Caco-2 (cell line): ENCODE measurements at regions not wholly inside any gene's neighbourhood (a gene's known extent, or its start where the extent isn't known, plus 50 kb on each side); places are given as distances from the start of the nearest gene placed in this dataset.
A peak's percentile ranks its signal among the peaks of the same experiment; 100 is the strongest.
"Not testable (repeated sequence)": the region's sequence is repeated elsewhere in the genome, so short reads cannot be mapped to it uniquely, and the experiment has no call there.

Experiments
- BruUV-seq: library from RNA; stranded (reverse); fragments of 400-500 nt; replicated peaks from 2 replicates; lab custom pipeline; 2021; lab: Mats Ljungman, UMichigan
- CTCF ChIA-PET: fragments of 300-600 bp; sonication (Branson Sonifier 250); formaldehyde crosslinking; loops from one replicate; lab custom pipeline; 2022; ENCODE audit warnings: antibody characterized with exemption; lab: Charles Lee
- POLR2A ChIA-PET: fragments of 300-600 bp; sonication (Branson Sonifier 250); formaldehyde crosslinking; loops from one replicate; lab custom pipeline; 2022; ENCODE audit warnings: antibody characterized with exemption; lab: Charles Lee
- DNase-seq, 2 experiments: peaks; one replicate each; pipeline versions ENCODE4 v3.0.0 to v3.0.0-alpha.2; 2020 to 2022
- H3K27me3 ChIP-seq: replicated peaks from 2 replicates; pipeline ENCODE4 v1.6.0; 2011; ENCODE audit warnings: low read length; ENCODE audit not compliant: control insufficient read depth, insufficient read depth
- H3K36me3 ChIP-seq: 2 replicates; pipeline ENCODE4 v1.5.1; 2011; ENCODE audit warnings: low read length; ENCODE audit not compliant: control insufficient read depth, insufficient read depth
- H3K4me1 ChIP-seq: fragments of 250-450 bp; sonication (Bioruptor Pico); 2 replicates; pipeline ENCODE4 v1.5.1; 2020; ENCODE audit warnings: mild to moderate bottlenecking
- H3K4me3 ChIP-seq: 2 replicates; pipeline ENCODE4 v1.5.1; 2011; ENCODE audit warnings: low read depth, mild to moderate bottlenecking, control low read depth, low read length
- H3K9me3 ChIP-seq: fragments of 250-450 bp; sonication (Bioruptor Pico); 2 replicates; pipeline ENCODE4 v1.5.1; 2020; ENCODE audit warnings: mild to moderate bottlenecking, moderate library complexity
- H3K27ac Mint-ChIP-seq: one replicate; pipeline ENCODE4 v1.8.0; 2022; ENCODE audit warnings: mixed read lengths; ENCODE audit not compliant: unreplicated experiment
- H3K27me3 Mint-ChIP-seq: one replicate; pipeline ENCODE4 v1.8.0; 2022; ENCODE audit warnings: mixed read lengths; ENCODE audit not compliant: insufficient read depth, unreplicated experiment
- H3K36me3 Mint-ChIP-seq: one replicate; pipeline ENCODE4 v1.8.0; 2022; ENCODE audit warnings: mild to moderate bottlenecking, mixed read lengths; ENCODE audit not compliant: insufficient read depth, unreplicated experiment
- H3K4me1 Mint-ChIP-seq: one replicate; pipeline ENCODE4 v1.8.0; 2022; ENCODE audit warnings: low read depth, mixed read lengths; ENCODE audit not compliant: unreplicated experiment
- H3K4me3 Mint-ChIP-seq: one replicate; pipeline ENCODE4 v1.8.0; 2022; ENCODE audit warnings: mild to moderate bottlenecking, moderate library complexity, mixed read lengths; ENCODE audit not compliant: unreplicated experiment
- H3K9me3 Mint-ChIP-seq: one replicate; pipeline ENCODE4 v1.8.0; 2022; ENCODE audit warnings: mixed read lengths; ENCODE audit not compliant: unreplicated experiment
- CTCF ChIP-seq, 2 experiments: fragments of 200-600 bp in 1 of 2; IDR thresholded peaks; 1 replicate in 1 of 2; 2 replicates in 1 of 2; pipeline versions ENCODE4 v1.5.1 to v1.8.0; 2011 to 2022; ENCODE audit warnings: antibody characterized with exemption in 1 of 2, control low read depth in 1 of 2, inconsistent platforms in 1 of 2, low read depth in 1 of 2, low read length in 1 of 2, mild to moderate bottlenecking in 1 of 2, moderate library complexity in 1 of 2; ENCODE audit not compliant: insufficient read depth in 1 of 2, severe bottlenecking in 1 of 2, unreplicated experiment in 1 of 2
- intact Hi-C: fragments of 100-400 bp; cut with micrococcal nuclease; formaldehyde crosslinking; loops from one replicate; pipeline ENCODE4 v1.10.0; 2022; ENCODE audit not compliant: unreplicated experiment

GRCh38 chr9:71285191-71285656 is 163.8 kb upstream of the TRPM3 start:
- no TSS peak for BruUV-seq
- ChIA-PET CTCF (no interaction called here), POLR2A (no interaction called here)
- Histone ChIP-seq H3K27me3 (no peaks in the 10 kb centered on the region), H3K4me3 (no peak overlapping the region), H3K9me3 (no peaks in the 10 kb centered on the region), H3K36me3 (no peaks in the 10 kb centered on the region), H3K4me1 (no peaks in the 10 kb centered on the region)
- Mint-ChIP-seq H3K27ac (no peak overlapping the region), H3K4me1 (no peaks in the 10 kb centered on the region), H3K4me3 (no peak overlapping the region), H3K27me3 (no peaks in the 10 kb centered on the region), H3K9me3 (no peaks in the 10 kb centered on the region), H3K36me3 (no peaks in the 10 kb centered on the region)
- intact Hi-C loops = no loop called here
- peak; percentile 14 to 27 for DNase-seq
- TF ChIP-seq CTCF (IDR thresholded peaks at IDR 0.05; ENCODE audit: insufficient read depth in 1 of 2, low read depth in 1 of 2, low read length in 1 of 2, severe bottlenecking in 1 of 2, unreplicated experiment in 1 of 2) = peak; percentile 30 to 51

- H3K9me3 Mint-ChIP-seq, H3K4me3 ChIP-seq, H3K27me3 ChIP-seq, H3K27me3 Mint-ChIP-seq, H3K36me3 Mint-ChIP-seq, DNase-seq, intact Hi-C loops, H3K4me1 ChIP-seq, H3K4me1 Mint-ChIP-seq, POLR2A ChIA-PET, H3K9me3 ChIP-seq, CTCF ChIA-PET, H3K27ac Mint-ChIP-seq, BruUV-seq, H3K4me3 Mint-ChIP-seq, H3K36me3 ChIP-seq: not testable (repeated sequence)
These were observed 160.7 kb upstream of the TRPM3 start for GRCh38 chr9:71282116-71282515.

GRCh38 chr9:71279151-71279739 is 157.8 kb upstream of the TRPM3 start:
- H3K4me3 ChIP-seq = no peak overlapping the region
- no TSS peak for BruUV-seq
- H3K27me3 ChIP-seq = no peaks in the 10 kb centered on the region
- no peak overlapping the region for H3K27ac Mint-ChIP-seq
- no peaks in the 10 kb centered on the region for H3K9me3 Mint-ChIP-seq
- H3K4me3 Mint-ChIP-seq = no peak overlapping the region
- CTCF ChIA-PET = no interaction called here
- DNase-seq = no peak
- intact Hi-C loops = no loop called here
- no peaks in the 10 kb centered on the region for H3K27me3 Mint-ChIP-seq
- no peaks in the 10 kb centered on the region for H3K36me3 Mint-ChIP-seq
- POLR2A ChIA-PET = no interaction called here
- H3K4me1 ChIP-seq = no peaks in the 10 kb centered on the region
- H3K36me3 ChIP-seq = no peaks in the 10 kb centered on the region
- TF ChIP-seq CTCF (IDR thresholded peaks at IDR 0.05; ENCODE audit: insufficient read depth in 1 of 2, low read depth in 1 of 2, low read length in 1 of 2, severe bottlenecking in 1 of 2, unreplicated experiment in 1 of 2) = no peak
- H3K4me1 Mint-ChIP-seq = no peaks in the 10 kb centered on the region
- no peaks in the 10 kb centered on the region for H3K9me3 ChIP-seq
